ENCODE measurements at regions not wholly inside any gene's neighbourhood (a gene's known extent, or its start where the extent isn't known, plus 50 kb on each side); places are given as distances from the start of the nearest gene placed in this dataset.

DNA sequence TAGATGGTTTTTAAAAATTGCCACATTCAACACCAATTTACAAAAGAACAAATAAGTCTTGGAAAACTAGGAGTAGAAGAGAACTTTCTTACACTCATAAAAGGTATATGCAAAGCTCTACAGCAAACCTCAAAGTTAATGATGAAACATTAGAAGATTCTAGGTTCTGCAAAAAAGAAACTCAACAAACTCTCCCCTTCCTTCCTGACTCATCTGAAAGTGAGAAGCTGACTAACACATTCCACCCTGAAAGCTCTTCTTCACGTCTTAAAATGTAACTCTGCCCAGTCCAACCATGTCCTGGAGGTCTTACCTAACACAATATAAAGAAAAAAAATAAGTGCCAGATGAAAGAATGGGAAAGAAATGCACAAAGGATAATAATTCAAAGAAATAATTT is 218.9 kb upstream of the ISX start:
- TF ChIP-seq, protein P1, sequence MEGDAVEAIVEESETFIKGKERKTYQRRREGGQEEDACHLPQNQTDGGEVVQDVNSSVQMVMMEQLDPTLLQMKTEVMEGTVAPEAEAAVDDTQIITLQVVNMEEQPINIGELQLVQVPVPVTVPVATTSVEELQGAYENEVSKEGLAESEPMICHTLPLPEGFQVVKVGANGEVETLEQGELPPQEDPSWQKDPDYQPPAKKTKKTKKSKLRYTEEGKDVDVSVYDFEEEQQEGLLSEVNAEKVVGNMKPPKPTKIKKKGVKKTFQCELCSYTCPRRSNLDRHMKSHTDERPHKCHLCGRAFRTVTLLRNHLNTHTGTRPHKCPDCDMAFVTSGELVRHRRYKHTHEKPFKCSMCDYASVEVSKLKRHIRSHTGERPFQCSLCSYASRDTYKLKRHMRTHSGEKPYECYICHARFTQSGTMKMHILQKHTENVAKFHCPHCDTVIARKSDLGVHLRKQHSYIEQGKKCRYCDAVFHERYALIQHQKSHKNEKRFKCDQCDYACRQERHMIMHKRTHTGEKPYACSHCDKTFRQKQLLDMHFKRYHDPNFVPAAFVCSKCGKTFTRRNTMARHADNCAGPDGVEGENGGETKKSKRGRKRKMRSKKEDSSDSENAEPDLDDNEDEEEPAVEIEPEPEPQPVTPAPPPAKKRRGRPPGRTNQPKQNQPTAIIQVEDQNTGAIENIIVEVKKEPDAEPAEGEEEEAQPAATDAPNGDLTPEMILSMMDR (IDR thresholded peaks at IDR 0.05; ENCODE audit: borderline replicate concordance, extremely low read depth, insufficient read depth), result no peak
- no peaks in the 10 kb centered on the region for H3K36me3 ChIP-seq (ENCODE audit: control insufficient read depth in 2 of 3, insufficient read depth in 3 of 3, low read length in 3 of 3)

DNA sequence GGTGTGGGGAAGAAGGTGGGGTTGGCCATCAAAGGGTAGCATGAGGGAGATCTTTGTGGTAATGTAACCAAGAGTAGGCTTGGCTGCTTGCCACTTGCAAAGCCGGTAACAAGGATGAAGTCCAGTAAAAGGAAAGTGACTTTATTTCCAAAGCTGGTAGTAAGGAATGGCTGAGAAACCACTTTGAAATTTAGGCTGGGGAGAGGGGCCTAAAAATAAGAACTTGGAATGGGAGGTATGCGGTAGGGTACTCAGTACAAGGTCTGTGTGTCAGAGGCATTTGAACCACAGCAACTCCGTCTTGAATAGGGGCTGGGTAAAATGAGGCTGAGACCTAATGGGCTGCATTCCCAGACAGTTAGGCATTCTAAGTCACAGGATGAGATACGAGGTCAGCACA is 216.0 kb upstream of the ISX start:
- Histone ChIP-seq H3K4me3 (ENCODE audit: low read length in 3 of 3) (no peak overlapping the region), H3K27ac (ENCODE audit: low read depth in 2 of 2, low read length in 2 of 2) (no peak overlapping the region), H3K9me3 (ENCODE audit: control insufficient read depth in 2 of 3, insufficient read depth in 1 of 3, low read length in 3 of 3) (no peaks in the 10 kb centered on the region), H3K27me3 (ENCODE audit: control insufficient read depth, insufficient read depth, low read length) (no peaks in the 10 kb centered on the region), H3K36me3 (ENCODE audit: control insufficient read depth in 2 of 3, insufficient read depth in 3 of 3, low read length in 3 of 3) (no peaks in the 10 kb centered on the region), H3K9ac (ENCODE audit: low read length in 3 of 3) (no peak overlapping the region), H3K4me1 (ENCODE audit: control insufficient read depth in 2 of 3, insufficient read depth in 2 of 3, low read depth in 1 of 3, low read length in 3 of 3) (no peaks in the 10 kb centered on the region)
- TF ChIP-seq, protein P1 (IDR thresholded peaks at IDR 0.05; ENCODE audit: borderline replicate concordance, extremely low read depth, insufficient read depth), result no peak
- no peak for FAIRE-seq
- intact Hi-C loops (cut with DNase I), result no loop called here
- no peak for DNase-seq

More for the DNA sequence above, 218.9 kb upstream of the ISX start:
- intact Hi-C loops (cut with DNase I), result no loop called here
- H3K27me3 ChIP-seq (ENCODE audit: control insufficient read depth, insufficient read depth, low read length), result no peaks in the 10 kb centered on the region
- FAIRE-seq (no peak), DNase-seq (no peak)
- no peak overlapping the region for H3K27ac ChIP-seq (ENCODE audit: low read depth in 2 of 2, low read length in 2 of 2)
- H3K9ac ChIP-seq (ENCODE audit: low read length in 3 of 3), result no peak overlapping the region
- no peak overlapping the region for H3K4me3 ChIP-seq (ENCODE audit: low read length in 3 of 3)
- no peaks in the 10 kb centered on the region for H3K9me3 ChIP-seq (ENCODE audit: control insufficient read depth in 2 of 3, insufficient read depth in 1 of 3, low read length in 3 of 3)
- no peaks in the 10 kb centered on the region for H3K4me1 ChIP-seq (ENCODE audit: control insufficient read depth in 2 of 3, insufficient read depth in 2 of 3, low read depth in 1 of 3, low read length in 3 of 3)

DNA sequence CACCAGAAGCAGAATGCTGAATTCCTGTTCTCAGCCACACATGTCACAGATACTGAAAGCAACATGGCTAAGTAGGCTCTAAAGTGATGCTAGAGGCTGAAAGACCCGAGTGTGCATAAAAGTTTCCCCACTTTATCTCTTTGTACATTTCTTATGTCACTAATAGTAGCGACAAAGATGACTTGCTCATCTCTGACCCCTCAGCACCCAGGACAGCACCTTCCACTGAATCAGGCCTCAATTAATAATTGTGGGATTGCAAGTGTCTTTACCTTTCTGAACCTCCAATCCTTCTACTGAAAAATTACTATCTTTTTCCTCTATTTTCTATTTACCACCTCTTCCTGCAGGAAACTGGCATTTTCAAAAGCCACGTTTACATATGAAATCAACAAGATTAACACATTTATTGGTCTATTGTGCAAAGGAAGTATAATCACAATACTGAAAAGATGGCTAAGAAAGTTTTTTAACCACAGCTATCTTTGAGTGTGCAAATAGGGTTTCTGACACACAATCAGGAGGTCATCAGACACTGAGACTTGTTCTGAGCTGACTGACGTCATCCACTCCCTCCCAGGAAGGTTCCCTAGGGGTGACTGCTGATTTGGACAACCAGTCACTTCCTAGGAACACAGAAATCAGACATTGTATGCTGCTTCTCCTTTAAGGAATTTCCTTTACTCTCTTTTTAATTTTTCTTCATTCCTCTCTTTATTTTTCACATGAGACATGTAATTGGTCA is 213.9 kb upstream of the ISX start:
- no peak overlapping the region for H3K9ac ChIP-seq (ENCODE audit: low read length in 3 of 3)
- DNase-seq (no peak), FAIRE-seq (no peak)
- no peak overlapping the region for H3K4me3 ChIP-seq (ENCODE audit: low read length in 3 of 3)
- TF ChIP-seq, protein P1 (IDR thresholded peaks at IDR 0.05; ENCODE audit: borderline replicate concordance, extremely low read depth, insufficient read depth), result no peak
- no peaks in the 10 kb centered on the region for H3K36me3 ChIP-seq (ENCODE audit: control insufficient read depth in 2 of 3, insufficient read depth in 3 of 3, low read length in 3 of 3)
- no peaks in the 10 kb centered on the region for H3K4me1 ChIP-seq (ENCODE audit: control insufficient read depth in 2 of 3, insufficient read depth in 2 of 3, low read depth in 1 of 3, low read length in 3 of 3)
- intact Hi-C loops (cut with DNase I), result no loop called here
- H3K27me3 ChIP-seq (ENCODE audit: control insufficient read depth, insufficient read depth, low read length), result no peaks in the 10 kb centered on the region
- H3K27ac ChIP-seq (ENCODE audit: low read depth in 2 of 2, low read length in 2 of 2), result no peak overlapping the region
- H3K9me3 ChIP-seq (ENCODE audit: control insufficient read depth in 2 of 3, insufficient read depth in 1 of 3, low read length in 3 of 3), result no peaks in the 10 kb centered on the region

DNA sequence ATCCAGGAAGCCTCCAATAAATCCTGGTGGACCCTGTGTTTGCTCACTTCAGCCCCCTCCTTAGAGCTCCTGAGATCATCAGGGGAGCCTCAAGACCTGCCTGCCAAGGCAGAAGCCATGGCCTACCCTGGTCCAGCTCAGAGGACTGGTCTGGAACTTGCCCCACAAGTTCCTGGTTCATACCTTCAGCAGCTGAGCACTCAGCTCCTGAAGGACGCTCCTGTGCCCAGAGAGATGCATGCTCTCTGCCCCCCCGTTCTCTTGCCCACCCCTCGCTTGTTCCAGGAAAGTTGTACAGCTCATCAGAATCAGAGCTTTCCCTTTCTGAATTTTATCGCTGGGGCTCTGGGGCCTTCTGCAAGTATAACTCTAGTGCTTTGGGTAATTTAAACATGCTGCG is 210.5 kb upstream of the ISX start:
- intact Hi-C loops (cut with DNase I), result no loop called here
- TF ChIP-seq, protein P1 (IDR thresholded peaks at IDR 0.05; ENCODE audit: borderline replicate concordance, extremely low read depth, insufficient read depth), result no peak
- FAIRE-seq, result no peak

More for the DNA sequence above, 210.5 kb upstream of the ISX start:
- DNase-seq, result no peak
- Histone ChIP-seq H3K9ac (ENCODE audit: low read length in 3 of 3) (no peak overlapping the region), H3K27ac (ENCODE audit: low read depth in 2 of 2, low read length in 2 of 2) (no peak overlapping the region), H3K27me3 (ENCODE audit: control insufficient read depth, insufficient read depth, low read length) (no peaks in the 10 kb centered on the region), H3K9me3 (ENCODE audit: control insufficient read depth in 2 of 3, insufficient read depth in 1 of 3, low read length in 3 of 3) (peaks cover 0 to 7% (median 0%) of the 10 kb centered on the region in 3 donors), H3K36me3 (ENCODE audit: control insufficient read depth in 2 of 3, insufficient read depth in 3 of 3, low read length in 3 of 3) (no peaks in the 10 kb centered on the region), H3K4me3 (ENCODE audit: low read length in 3 of 3) (no peak overlapping the region), H3K4me1 (ENCODE audit: control insufficient read depth in 2 of 3, insufficient read depth in 2 of 3, low read depth in 1 of 3, low read length in 3 of 3) (no peaks in the 10 kb centered on the region)
